Sigmoid colon (tissue), 4 donors: ENCODE measurements at regions not wholly inside any gene's neighbourhood (a gene's known extent, or its start where the extent isn't known, plus 50 kb on each side); places are given as distances from the start of the nearest gene placed in this dataset.

ENCODE experiments used
- CTCF ChIP-seq, 4 experiments: fragments of 450-650 bp in 3 of 4; fragments of 200-600 bp in 1 of 4; IDR thresholded peaks; one replicate each; pipeline ENCODE4 v1.5.1; 2016 to 2019; ENCODE audit warnings: antibody characterized with exemption in 4 of 4, mild to moderate bottlenecking in 3 of 4, moderate library complexity in 2 of 4
- EP300 ChIP-seq, 4 donors: sonication (generic); formaldehyde crosslinking; IDR thresholded peaks; one replicate each; pipeline ENCODE4 v1.6.1; 2017; ENCODE audit warnings: antibody characterized with exemption in 4 of 4

- TF ChIP-seq CTCF (IDR thresholded peaks at IDR 0.05): no peak
- TF ChIP-seq EP300 (IDR thresholded peaks at IDR 0.05): no peak
Observed at GRCh38 chr9:87428659-87429058, 69.0 kb upstream of the DAPK1 start.
